HG03571 (cell line): ENCODE measurements at regions not wholly inside any gene's neighbourhood (a gene's known extent, or its start where the extent isn't known, plus 50 kb on each side); places are given as distances from the start of the nearest gene placed in this dataset.
"Not testable (repeated sequence)": the region's sequence is repeated elsewhere in the genome, so short reads cannot be mapped to it uniquely, and the experiment has no call there.

Experiments
- ATAC-seq: cut with Tn5 transposase; IDR thresholded peaks from one replicate; pipeline ENCODE4 v1.9.1; 2021; ENCODE audit not compliant: unreplicated experiment

DNA sequence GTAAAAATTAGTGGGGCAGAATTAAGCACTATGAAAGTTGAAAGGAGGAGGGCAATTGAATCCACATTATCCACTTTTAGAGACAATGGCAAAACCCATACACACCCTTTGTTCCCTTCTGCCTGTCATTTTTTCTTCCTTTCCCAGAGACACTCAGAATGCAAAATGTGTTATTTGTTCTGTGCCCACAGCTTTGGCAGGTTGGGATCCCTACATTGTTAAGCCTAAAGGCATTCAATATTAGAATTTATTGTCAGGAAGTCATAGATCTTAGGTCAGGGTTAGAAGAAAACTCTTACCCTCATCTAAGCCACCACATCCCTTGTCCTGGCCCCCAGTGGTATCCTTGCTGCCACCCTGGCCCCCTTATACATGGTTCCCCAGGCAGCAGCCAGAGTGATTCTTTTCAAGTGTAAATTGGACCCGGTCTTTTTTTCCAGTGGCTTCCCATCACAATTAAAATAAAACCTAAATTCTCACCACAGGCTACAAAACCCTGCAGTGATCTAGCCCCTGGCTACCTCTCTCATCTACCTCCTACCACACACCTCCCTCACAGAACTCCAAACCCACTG is 470.1 kb upstream of the ATP11B start:
- no peak for ATAC-seq

DNA sequence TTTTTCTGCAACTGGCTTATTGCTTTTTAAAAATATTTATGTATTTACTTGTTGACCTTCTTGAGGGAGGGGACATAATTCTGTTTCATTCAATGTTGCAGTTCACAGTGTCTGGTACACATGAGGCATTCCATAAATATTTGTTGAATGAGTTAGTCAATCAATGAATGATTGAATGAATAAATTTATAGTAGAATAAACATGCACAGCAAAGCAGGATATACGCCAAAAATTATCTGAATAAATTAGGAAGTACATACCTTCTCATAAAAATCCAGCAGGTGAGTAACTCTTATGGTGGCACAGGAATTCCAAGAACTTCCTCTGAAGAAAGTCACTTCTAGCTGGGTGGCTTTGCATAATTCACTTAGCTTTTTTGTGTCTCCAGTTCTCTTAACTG is 469.4 kb upstream of the ATP11B start:
- ATAC-seq = no peak

DNA sequence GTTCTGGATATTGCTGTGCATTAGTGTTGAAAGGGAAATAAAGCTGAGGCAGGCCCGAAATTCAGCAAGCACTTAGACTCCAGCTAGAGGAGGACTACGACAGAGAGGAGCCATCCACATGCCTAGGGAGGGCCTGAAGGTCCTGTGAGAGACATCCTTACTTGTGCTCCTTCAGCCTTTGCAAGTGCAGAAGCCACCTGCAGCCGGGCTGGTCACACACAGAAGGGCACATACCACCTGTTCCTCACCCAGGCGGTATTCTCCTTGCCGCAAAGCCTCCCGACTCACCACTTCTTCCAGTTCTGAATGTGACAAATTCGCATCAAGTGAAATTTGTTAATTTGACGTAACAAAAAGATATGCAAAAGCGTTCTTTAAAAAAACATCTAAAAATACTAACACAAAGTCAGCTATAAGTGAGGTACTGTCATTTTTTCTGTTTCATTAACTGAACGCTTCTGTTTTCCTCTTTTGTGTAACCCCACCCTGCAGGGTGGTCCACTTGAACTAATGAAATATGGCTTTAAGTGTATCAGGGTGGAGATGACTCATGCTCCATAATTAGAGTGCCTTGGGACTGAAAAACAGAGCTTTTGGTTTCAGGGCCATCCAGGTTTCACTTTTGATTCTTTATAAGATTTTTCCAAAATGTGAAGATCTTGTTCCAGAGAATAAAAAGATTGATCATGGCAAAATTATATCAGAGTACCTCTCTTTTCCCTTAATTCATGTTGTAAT is 467.9 kb upstream of the ATP11B start:
- no peak for ATAC-seq

- ATAC-seq = no peak
Observed at GRCh38 chr3:182327196-182327681, 466.1 kb upstream of the ATP11B start.

GRCh38 chr3:182330646-182331045 is 462.7 kb upstream of the ATP11B start:
- ATAC-seq = no peak

DNA sequence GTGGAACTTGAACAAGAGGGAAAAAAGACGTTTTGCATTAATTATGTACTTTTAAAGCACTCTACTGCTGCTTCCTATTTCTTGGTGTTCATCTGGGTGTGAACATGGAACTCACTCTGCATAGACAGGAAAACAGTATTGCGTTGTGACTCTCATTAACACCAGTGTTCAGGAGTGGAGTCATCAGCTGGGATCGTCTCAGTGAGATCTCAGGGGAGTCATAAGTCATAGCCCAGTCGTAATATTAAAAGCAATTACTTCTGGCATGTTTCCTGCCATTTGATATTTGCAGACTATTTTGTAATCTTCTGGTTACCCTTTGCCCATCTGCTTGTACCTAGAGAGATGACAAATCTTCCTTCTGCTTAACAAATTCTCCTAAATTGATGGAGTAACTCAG is 462.0 kb upstream of the ATP11B start:
- no peak for ATAC-seq

DNA sequence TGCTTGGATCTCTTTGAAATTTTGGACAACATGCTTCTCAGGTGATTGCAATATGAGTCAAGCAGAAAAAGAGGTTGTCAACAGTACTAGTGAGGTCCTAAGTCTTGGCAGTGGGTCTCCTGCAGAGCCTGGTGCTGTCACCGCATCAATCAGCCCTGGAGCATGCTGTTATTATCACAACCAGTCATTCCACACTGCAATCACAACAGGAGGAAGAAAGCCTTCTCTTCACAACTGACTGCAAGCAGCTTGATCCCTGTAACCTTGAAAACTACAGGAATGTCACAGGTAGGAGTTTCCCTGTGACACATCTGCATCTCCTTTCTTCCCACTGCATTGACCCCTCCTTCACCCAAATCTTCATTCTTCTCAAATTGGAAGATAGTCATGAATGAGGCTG is 451.1 kb upstream of the ATP11B start:
- no peak for ATAC-seq

- not testable (repeated sequence) for ATAC-seq
Observed at GRCh38 chr3:182344026-182344425, 449.3 kb upstream of the ATP11B start.

DNA sequence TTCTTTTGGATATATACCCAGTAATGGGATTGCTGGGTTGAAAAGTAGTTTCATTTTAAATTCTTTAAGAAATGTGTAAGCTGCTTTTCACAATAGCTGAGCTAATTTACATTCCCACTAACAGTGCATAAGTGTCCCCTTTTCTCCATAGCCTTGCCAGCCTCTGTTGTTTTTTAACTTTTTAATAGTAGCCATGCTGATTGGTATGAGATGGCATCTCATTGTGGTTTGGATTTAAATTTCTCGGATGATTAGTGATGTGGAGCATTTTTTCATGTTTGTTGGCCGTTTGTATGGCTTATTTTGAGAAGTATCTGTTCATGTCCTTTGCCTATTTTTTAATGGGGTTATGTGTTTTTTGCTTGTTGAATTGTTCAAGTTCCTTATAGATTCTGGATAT is 444.3 kb upstream of the ATP11B start:
- no peak for ATAC-seq

DNA sequence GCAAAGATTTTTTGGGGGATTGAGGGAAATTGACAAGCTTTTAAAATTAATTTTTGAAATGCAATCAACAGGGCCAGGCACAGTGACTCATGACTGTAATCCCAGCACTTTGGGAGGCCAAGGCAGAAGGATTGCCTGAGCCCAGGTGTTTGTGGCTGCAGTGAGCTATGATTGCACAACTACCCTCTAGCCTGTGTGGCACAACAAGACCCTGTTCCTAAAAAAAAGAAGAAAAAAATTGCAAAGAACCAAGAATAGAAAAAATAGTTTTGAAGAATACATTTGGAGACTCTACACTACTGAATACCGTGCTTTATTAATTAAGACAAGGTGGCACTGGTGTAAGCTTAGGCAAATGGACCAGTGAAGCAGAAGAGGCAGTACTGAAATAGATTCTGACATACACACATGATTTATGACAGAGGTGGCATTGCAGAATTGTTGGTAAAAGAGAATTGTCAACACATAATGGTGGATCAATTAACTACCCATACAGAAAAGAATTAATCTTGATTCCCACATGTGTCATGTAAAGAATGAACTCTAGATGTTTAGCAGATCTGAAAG is 443.3 kb upstream of the ATP11B start:
- ATAC-seq = no peak

- no peak for ATAC-seq
Observed at GRCh38 chr3:182357928-182358327, 435.4 kb upstream of the ATP11B start.

DNA sequence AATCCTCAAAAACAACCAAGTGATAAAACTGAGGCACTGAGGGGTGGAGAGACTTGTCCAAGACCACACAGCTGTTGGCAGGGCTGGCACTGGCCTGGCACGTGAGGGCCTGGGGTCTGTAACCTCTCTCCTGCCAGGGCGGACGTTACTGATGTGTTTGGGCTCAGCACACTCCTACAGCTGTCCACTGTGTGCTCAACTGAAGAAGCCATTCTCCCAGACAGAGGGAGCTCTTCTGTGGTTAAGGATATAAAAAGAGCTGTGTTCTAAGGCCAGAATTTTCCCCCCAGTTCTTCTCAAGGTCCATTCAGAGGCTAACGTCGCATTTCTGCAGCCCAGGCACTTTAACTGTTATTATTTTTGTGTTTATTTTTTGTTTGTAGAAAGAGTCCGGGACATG is 429.0 kb upstream of the ATP11B start:
- no peak for ATAC-seq

DNA sequence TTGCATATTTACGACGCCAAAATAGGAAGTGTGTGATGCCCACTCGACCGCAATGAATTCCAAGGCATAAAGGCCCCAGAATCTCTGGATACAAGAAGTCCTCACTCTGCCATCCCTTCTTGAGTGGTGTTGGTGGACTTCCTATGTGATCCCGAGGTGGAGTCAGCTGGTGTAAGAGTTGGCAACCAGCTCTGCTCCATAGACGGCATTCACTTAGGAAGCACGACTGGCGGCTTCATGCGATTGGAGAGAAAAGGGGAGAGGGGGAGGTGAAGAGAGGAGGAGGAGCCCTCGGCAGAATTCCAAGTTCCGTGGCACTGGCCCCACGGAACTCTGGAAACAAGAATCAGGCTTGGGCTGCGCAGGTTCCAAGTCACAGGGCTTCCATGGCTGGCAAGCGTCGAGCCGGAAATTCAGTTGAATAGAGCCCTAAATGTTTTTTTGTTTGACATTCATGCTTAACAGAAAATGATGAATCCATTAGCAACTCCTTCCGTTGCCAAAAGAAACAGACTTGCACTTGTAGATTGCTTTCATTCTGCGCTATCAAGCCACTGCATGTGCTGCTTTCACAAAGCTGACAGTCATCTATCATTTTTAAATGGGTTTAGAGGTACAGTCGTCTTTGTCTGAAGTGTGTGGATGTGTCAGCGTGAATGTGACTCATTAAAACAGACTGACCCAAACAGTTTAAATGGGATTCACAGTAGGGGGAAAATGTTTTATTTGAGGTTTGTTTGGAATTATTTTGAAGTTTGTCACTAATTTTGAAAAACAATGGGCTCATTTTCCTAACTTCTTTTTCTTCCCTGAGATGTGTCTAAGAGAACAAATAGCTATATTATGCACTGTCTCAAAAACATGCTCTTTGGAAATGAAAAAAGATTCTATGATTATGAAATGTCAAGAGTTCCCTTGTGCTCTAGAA is 428.3 kb upstream of the ATP11B start:
- ATAC-seq = no peak

- ATAC-seq = no peak
Observed at GRCh38 chr3:182366746-182367145, 426.6 kb upstream of the ATP11B start.

DNA sequence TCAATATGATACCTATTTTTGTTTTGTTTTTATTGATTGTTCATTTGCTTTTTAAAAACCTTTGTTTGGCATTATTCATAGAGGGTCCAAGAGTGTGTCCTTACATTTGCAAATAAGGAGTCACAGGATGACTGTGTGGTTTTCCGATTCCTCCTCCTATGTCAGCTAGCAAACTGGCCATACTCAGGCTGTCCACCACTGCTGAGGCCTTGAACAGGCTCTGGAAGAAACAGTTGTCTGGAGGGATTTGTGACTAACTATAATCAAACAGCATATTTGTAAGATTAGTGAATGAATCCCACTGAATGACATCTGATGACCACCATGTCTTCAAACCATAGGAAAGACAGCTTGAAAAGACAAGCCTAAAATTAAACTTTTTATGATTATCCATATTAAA is 423.4 kb upstream of the ATP11B start:
- no peak for ATAC-seq

DNA sequence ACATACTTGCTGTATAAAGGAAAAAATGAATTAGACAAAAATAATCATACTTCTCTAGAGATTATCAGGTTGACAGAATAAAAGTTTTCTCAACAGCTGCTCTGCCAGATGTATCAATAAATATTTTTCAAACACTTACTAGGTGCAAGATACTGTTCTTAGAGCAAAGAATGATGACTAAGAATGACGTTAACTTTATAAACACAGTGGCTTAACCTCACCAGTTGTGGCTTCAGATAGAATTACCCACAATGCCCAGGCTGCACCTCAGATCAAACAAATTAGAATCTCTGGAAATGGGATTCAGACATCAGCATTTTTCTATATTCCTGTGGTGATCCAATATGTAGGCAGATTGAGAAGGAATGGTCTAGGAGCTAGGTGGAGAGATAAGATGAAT is 422.4 kb upstream of the ATP11B start:
- ATAC-seq = no peak

GRCh38 chr3:182375916-182376315 is 417.4 kb upstream of the ATP11B start:
- no peak for ATAC-seq

- no peak for ATAC-seq
Observed at GRCh38 chr3:182382112-182382857, 411.0 kb upstream of the ATP11B start.

DNA sequence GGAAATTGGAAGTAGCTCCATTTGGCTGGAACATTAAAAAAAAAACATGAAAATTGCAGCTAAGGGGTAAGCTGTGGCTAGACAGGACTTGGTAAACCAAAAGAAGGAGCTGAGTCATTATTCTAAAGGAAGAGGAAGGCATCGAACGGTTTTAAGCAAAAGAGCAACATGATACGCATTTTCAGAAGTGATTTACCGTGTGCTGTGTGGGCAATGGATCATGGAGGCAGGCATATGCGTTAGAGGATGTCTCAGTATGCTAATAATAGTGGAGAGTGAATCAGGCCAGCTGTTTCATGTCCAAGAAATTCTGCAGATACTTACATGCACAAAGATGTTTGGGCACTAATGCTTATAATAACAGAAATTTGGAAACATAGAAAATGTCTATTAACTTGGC is 409.1 kb upstream of the ATP11B start:
- no peak for ATAC-seq

GRCh38 chr3:182385356-182385755 is 407.9 kb upstream of the ATP11B start:
- ATAC-seq = no peak

DNA sequence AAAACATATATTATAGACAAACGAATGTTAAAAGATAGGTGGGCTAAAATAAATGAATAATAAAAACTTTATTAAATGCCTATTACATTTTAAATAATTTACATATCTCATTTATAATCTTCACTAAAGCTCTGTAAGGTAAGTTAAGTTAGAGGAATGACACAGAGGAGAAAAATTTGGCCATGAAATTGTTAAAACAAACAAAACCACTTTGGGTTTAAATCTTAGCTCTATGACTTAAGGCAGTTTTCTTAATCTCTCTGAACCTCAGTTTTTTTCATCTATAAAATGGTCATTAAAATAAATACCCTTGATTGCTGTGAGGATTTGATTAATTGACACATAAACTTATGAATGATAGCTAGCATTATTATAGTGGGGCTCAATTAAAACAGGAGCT is 404.8 kb upstream of the ATP11B start:
- no peak for ATAC-seq
